Chondrocyte (in vitro differentiated cells): ENCODE measurements at regions not wholly inside any gene's neighbourhood (a gene's known extent, or its start where the extent isn't known, plus 50 kb on each side); places are given as distances from the start of the nearest gene placed in this dataset.

Source experiments
- DNase-seq: peaks from one replicate; pipeline ENCODE4 v3.0.0; 2021; ENCODE audit warnings: mixed read lengths, low spot score
- H3K27ac Mint-ChIP-seq: one replicate; pipeline ENCODE4 v1.8.0; 2021; ENCODE audit warnings: mild to moderate bottlenecking, moderate library complexity, mixed read lengths; ENCODE audit not compliant: unreplicated experiment
- H3K27me3 Mint-ChIP-seq: 2 replicates; pipeline ENCODE4 v1.8.0; 2021; ENCODE audit warnings: low read depth, mixed read lengths
- H3K36me3 Mint-ChIP-seq: 2 replicates; pipeline ENCODE4 v1.8.0; 2021; ENCODE audit warnings: low read depth, mixed read lengths
- H3K4me1 Mint-ChIP-seq: 2 replicates; pipeline ENCODE4 v1.8.0; 2021; ENCODE audit warnings: low read depth, mild to moderate bottlenecking, mixed read lengths
- H3K4me3 Mint-ChIP-seq: one replicate; pipeline ENCODE4 v1.8.0; 2021; ENCODE audit warnings: mild to moderate bottlenecking, moderate library complexity, mixed read lengths; ENCODE audit not compliant: unreplicated experiment
- H3K9me3 Mint-ChIP-seq: 2 replicates; pipeline ENCODE4 v1.8.0; 2021; ENCODE audit warnings: low read depth, mixed read lengths
- TF ChIP-seq, protein P1 (sequence below): fragments of 200-600 bp; sonication (generic); IDR thresholded peaks from 2 replicates; pipeline ENCODE4 v1.5.0; 2021; ENCODE audit warnings: antibody characterized with exemption, mild to moderate bottlenecking, moderate library complexity

DNA sequence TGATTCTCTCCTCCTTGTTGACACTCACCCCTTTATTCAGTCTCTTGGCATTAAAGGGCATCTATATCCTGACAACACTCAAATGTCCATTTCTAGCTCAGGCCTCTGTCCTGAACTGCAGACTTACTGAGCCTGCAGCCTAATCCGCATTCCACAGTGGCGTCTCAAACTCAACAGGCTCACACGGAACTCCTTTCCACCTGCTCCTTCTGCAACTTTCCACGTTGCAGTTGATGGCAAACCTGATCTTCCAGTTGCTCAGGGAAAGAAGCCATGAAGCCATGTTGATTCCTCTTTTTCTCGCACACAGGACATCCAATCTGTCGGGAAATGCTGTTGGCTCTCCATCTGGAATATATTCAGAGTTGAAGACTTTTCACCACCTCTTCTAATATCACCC lies 522.4 kb downstream of the CCSER2 start:
- H3K4me1 Mint-ChIP-seq = no peaks in the 10 kb centered on the region
- DNase-seq = no peak
- H3K9me3 Mint-ChIP-seq = no peaks in the 10 kb centered on the region
- H3K4me3 Mint-ChIP-seq = no peak overlapping the region
- TF ChIP-seq, protein P1, sequence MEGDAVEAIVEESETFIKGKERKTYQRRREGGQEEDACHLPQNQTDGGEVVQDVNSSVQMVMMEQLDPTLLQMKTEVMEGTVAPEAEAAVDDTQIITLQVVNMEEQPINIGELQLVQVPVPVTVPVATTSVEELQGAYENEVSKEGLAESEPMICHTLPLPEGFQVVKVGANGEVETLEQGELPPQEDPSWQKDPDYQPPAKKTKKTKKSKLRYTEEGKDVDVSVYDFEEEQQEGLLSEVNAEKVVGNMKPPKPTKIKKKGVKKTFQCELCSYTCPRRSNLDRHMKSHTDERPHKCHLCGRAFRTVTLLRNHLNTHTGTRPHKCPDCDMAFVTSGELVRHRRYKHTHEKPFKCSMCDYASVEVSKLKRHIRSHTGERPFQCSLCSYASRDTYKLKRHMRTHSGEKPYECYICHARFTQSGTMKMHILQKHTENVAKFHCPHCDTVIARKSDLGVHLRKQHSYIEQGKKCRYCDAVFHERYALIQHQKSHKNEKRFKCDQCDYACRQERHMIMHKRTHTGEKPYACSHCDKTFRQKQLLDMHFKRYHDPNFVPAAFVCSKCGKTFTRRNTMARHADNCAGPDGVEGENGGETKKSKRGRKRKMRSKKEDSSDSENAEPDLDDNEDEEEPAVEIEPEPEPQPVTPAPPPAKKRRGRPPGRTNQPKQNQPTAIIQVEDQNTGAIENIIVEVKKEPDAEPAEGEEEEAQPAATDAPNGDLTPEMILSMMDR = no peak
- H3K27ac Mint-ChIP-seq = no peak overlapping the region
- H3K27me3 Mint-ChIP-seq = peaks cover 3% of the 10 kb centered on the region
- H3K36me3 Mint-ChIP-seq = no peaks in the 10 kb centered on the region

DNA sequence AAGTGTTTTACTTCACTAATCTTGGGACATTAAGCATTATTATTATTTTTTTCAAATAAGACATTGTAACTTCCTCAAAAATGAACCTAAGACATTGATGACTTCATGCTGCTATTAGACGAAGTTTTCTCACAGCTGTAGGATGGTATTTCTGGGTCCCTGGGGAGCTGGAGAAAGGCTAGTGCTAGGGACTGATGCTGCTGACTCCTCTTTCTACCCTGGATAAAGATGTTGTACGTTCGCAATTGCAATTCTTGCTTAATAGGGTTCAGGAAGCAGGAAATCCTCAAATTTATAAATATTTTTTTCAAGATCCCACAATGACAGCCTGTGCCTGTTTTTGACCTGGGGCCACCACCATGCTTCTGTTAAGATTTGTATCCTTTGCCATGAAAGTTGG lies 526.0 kb downstream of the CCSER2 start:
- H3K27ac Mint-ChIP-seq = no peak overlapping the region
- H3K36me3 Mint-ChIP-seq = no peaks in the 10 kb centered on the region
- peaks cover 3% of the 10 kb centered on the region for H3K27me3 Mint-ChIP-seq
- no peaks in the 10 kb centered on the region for H3K9me3 Mint-ChIP-seq
- DNase-seq = no peak
- TF ChIP-seq, protein P1 = no peak
- no peaks in the 10 kb centered on the region for H3K4me1 Mint-ChIP-seq
- no peak overlapping the region for H3K4me3 Mint-ChIP-seq

DNA sequence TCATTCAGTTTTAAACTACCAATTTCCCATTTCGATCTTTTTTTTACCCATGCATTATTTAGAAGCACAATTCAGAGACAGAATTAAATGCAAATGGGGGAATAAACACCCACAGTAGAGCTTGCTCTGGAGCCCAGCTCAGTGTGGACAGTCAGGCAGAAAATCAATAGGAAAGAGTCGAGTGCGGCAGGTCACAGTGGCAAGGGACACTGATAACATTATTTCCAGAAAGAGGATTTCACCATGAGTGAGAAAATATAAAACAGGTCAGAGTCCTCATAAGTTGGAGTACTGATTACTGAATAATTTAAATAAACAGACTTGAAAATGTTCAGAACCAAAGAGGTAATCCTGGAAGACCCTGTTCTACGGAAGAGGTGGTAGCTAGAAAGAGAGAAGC lies 532.5 kb downstream of the CCSER2 start:
- Mint-ChIP-seq H3K4me1 (no peaks in the 10 kb centered on the region), H3K36me3 (peaks cover 4% of the 10 kb centered on the region), H3K9me3 (peaks cover 5% of the 10 kb centered on the region), H3K4me3 (no peak overlapping the region), H3K27me3 (peaks cover 2% of the 10 kb centered on the region), H3K27ac (no peak overlapping the region)
- no peak for DNase-seq
- TF ChIP-seq, protein P1 = no peak

DNA sequence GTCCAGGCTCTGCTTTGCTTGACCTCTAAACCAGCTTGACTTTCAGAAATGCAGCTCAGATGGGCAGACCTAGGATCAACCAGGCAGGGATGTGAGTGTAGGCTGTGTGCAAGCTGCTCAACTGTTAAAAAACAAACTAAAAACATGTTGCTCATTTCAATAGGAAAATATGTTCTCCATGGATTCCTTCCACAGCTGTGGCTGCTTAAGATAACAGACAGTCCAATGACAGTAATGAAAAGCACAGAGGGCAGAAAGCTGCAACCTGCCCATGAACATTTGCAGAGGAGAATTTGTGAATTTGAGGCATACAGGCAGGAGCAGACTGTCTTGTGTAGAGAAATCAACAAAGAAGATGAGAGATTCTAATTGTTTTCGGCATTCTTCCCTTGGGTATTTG lies 534.2 kb downstream of the CCSER2 start:
- peaks cover 12% of the 10 kb centered on the region for H3K9me3 Mint-ChIP-seq
- peaks cover 6% of the 10 kb centered on the region for H3K27me3 Mint-ChIP-seq
- DNase-seq = no peak
- H3K27ac Mint-ChIP-seq = no peak overlapping the region
- H3K36me3 Mint-ChIP-seq = peaks cover 4% of the 10 kb centered on the region
- H3K4me1 Mint-ChIP-seq = no peaks in the 10 kb centered on the region
- H3K4me3 Mint-ChIP-seq = no peak overlapping the region
- TF ChIP-seq, protein P1 = no peak

DNA sequence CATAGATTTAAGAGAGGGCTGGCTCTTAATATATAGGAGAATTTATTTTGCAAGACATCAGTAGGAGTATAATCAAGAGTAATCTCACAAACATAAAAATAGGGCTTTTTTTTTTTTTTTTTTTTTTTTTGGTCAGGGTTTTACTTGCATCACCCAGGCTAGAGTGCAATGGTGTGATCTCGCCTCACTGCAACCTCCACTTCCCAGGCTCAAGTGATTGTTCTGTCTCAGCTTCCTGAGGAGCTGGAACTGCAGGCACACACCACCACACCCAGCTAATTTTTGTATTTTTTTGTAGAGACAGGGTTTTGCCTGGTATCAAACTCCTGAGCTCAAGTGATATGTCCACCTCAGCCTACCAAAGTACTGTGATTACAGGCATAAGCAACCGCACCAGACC lies 535.3 kb downstream of the CCSER2 start:
- TF ChIP-seq, protein P1 = no peak
- peaks cover 4% of the 10 kb centered on the region for H3K36me3 Mint-ChIP-seq
- no peak for DNase-seq
- peaks cover 21% of the 10 kb centered on the region for H3K9me3 Mint-ChIP-seq
- H3K4me1 Mint-ChIP-seq = no peaks in the 10 kb centered on the region
- H3K4me3 Mint-ChIP-seq = no peak overlapping the region
- H3K27ac Mint-ChIP-seq = no peak overlapping the region
- H3K27me3 Mint-ChIP-seq = peaks cover 9% of the 10 kb centered on the region
